H4 (cell line): ENCODE measurements at regions not wholly inside any gene's neighbourhood (a gene's known extent, or its start where the extent isn't known, plus 50 kb on each side); places are given as distances from the start of the nearest gene placed in this dataset.
"Not testable (repeated sequence)": the region's sequence is repeated elsewhere in the genome, so short reads cannot be mapped to it uniquely, and the experiment has no call there.

Experiments
- DNase-seq: peaks from one replicate; pipeline ENCODE4 v3.0.0-alpha.2; 2015; ENCODE audit warnings: low spot score

DNA sequence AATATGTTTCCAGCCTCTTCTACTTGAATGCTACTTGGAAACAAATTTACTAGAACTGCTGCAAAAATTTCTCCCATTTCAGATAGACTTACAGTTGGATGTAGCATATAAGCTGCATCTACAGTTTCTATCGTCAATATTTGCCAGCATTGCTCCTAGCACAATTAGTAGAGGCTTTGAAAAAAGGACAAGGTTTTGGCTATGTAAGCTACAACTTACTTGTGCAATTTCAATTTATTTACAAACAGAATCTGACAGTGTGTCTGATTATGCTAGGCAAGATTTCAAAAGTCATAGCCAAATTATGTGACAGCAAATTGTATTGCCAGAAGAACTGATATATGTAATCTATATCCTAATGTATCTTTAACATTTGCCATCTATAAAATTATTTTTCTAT, 628.4 kb upstream of the FAM174A start:
- DNase-seq, result no peak

DNA sequence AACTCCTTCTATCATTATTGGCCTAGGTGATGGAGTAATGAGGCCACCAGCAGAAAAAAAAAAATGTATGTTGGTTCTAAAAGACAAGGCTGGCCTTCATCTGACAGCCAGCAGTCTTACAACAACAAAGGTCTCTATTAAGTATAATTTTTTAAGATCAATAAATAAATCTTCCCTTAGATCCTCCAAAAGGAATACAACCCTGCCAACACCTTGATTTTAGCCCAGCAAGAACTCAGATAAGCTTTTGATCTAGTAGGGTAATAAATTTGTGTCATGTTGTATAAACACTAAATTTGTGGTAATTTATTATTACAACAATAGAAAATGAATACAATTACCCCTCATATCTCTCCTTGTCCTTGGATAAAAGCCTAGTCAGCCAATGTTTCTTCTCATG, 633.2 kb upstream of the FAM174A start:
- no peak for DNase-seq

DNA sequence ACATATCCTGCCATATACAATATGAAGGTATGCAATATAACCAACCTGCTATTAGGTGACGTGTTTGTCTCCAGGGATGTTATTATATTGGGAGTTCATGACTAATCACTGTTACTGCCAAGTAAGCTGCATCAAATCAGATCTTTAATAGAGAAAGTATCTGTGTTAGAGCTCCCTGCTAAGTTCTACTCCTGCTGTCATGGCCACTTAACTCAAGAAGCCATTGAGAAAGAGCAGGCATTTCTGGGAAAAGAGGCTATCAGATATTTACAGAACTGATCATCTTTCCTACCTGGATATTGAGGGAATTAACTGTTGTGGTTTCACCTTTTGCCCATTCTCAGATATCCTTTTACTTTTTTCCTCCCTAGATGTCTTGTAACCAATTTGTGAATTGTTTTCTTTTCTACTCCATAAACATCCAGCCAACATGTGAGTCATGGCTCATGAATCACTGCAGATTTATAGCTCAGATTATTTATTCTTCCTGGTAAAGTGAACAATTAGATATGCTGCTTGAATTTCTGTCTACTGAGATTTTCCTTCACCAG, 634.8 kb upstream of the FAM174A start:
- DNase-seq, result peak; percentile 85

DNA sequence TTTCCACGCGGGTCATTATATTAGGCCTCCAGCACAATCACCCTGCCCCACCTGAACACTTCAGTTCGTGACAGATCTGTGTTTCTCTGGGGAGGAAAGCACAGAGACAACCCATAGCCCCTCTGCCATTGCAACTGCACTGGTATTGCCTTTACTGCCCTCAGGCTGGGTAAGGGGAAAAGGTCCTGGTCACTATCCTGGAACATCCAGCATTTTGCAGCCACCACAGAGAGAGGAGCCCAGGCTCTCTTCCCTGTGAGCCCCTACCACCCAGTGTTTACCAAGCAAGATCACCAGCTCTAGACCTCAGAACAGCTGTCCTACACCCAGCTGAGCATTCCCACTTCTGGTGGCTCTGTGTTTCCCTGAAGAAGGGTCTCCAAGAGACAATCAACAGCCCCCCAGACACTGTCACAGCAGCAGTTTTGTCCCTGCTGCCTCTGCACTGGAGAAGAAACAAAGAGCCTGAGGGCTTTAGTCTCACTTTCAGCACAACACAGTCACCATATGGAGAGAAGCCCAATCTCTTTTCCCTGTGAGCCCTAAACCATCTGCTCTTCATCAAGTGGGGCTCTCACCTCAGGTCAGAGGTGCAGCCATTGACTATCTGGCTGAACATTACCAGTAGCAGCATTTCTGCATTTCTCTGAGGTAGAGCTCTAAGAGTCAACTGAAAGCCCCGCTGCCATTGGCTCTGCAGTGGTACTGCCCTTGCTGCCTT, 655.2 kb upstream of the FAM174A start:
- no peak for DNase-seq

DNA sequence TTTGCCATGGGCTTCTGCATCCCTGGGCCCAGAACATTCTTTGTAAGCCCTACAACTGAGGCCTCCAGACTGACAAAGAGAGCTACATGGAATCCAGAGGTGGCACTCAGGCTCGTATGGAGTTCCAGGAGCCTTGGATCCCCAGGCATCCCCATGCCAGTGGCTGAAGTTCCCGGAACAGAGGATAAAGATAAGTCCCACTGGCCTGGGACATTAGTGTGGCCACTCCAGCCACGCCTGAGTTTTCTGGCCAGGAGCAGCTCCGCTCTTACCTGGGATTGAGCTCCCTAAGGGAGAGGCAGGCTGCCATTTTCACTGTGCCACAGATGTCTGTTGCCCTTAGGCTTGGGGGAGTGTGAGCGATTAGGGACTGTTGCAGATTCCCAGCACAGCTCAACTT, 656.3 kb upstream of the FAM174A start:
- no peak for DNase-seq

DNA sequence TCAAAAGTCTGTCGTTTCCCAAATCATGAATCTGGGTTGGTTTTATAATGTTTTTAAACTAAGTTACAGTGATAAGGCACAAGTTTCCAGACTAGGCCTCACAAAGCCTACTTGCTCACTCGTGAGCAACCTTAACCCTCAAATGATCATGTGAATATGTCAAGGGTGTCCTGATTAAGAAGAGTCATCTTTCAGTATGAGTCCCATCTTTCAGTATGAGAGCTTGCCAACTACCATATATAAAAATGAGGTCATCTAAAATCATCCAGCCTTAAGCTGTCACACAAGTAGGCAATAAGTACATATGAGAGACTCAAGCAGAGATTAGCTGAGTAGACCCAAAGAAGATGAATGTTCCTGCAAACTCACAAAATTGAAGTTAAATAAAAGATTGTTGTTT, 668.4 kb upstream of the FAM174A start:
- DNase-seq, result no peak

DNA sequence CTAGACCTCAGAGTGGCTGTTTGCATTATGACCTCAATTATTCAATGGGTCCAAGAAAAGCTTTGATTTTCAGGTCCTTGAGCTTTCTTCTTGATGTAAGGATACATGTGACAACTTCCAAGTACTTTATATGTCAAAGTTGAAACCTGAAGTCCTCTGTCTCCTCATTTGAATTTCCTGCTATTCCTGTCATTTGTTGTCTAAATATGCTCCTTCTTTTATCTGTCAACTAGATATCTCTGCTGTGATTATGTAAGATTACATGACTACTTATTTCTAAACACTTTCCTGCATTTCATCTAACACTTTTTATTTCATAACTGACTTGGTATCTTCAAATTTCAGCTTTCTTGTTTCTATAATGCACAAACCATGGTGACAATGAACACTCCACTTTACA, 670.0 kb upstream of the FAM174A start:
- no peak for DNase-seq

DNA sequence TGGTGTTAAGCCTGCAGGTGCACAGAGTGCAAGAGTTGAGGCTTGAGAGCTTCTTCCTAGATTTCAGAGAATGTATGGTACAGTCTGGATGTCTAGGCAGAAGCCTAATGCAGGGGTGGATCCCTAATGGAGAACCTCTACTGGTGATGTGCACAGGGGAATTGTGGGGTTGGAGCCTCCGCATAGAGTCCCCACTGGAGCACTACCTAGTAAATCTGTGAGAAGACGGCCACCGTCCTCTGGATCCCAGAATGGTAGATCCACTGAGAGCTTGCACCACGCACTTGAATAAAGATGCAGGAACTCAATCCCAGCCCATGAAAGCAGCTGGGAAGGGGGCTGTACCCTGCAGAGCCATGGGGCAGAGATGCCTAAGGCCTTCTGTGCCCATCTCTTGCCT, 699.4 kb upstream of the FAM174A start:
- no peak for DNase-seq

DNA sequence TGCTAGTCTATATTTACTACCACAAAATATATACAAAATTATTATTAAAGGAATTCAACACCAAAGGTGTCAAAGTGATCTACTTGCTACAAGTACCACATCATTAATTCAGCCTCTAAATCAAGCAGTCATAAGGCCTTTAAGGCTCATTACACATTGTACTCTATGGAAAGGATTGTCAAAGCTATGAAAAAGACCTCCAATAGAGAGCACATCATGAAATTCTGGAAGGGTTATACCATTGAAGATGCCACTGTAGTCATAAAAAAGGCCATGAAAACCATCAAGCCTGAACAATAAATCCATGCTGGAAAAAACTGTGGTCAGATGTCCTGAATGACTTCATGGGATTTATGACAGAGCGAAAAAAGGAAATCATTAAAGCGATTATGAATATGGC, 708.0 kb upstream of the FAM174A start:
- DNase-seq, result no peak

DNA sequence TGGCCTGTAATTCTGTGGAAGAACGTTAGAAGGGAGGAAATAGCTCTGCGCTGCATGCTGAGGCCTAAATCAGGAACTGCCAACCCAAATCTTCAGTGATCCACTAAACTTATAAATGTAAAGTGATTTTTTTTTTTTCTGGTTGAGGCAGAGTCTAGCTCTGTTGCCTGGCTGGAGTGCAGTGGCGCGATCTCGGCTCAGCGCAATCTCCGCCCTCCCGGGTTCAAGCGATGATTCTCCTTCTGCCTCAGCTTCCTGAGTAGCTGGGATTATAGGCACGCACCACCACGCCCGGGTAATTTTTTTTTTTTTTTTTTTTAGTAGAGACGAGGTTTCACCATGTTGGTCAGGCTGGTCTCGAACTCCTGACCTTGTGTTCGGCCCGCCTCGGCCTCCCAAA, 717.4 kb upstream of the FAM174A start:
- no peak for DNase-seq

DNA sequence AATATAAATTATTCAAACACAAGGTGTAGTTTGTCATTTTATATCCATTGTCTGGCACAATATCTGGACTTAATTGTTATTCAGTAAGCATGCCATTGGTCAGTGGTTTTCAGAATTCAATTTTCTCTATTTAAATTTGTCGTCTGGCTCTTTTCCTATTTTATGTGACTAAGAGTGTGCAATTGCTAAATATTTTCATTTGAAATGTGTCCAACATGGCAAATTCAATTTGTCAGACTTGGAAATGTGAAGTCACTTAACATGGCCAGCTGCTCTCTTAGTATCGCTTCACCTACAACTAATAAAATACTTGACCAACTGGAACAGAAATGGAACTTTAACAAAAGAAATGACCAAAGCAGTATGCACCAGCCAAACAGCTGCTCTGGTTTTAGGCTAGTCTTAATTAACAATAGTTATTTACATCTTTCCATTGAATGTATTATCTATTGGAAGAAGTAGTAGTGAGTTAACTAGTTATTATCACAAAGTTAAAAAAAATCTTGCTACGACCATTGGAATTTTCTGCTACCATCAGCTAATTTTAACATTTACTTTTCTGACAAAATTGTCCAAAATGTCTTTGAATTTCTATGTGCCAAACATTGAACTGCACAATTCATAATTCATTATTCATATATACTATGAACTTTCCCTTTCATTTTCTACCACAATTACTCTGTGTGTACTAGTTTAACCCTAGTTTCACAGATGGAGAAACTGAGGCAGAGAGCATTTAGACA, 720.7 kb upstream of the FAM174A start:
- DNase-seq, result no peak

DNA sequence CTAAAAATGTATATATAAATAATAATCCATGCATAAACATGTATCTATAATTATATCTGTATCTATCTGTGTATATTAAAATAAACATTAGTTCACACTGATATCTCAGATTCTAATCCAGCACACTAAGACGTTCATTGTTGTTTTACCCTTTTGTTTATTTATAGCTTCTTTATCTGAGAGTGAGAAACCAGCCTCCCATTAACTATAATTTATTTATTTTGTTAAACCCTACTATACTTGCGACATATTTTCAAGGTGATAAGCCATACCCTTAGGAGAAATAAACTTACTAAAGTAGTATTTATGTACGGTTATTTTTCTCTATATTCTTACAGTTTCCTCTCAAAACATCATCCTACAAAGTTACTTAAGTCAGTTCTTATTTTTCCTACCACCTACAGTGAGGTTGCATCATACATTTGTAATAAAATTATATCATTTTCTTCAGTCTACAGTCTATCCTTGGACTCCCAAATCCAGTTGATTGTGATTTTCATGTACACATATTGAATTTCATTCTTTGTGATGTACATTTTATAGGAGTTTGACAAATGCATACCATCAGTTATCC, 726.4 kb upstream of the FAM174A start:
- no peak for DNase-seq

DNA sequence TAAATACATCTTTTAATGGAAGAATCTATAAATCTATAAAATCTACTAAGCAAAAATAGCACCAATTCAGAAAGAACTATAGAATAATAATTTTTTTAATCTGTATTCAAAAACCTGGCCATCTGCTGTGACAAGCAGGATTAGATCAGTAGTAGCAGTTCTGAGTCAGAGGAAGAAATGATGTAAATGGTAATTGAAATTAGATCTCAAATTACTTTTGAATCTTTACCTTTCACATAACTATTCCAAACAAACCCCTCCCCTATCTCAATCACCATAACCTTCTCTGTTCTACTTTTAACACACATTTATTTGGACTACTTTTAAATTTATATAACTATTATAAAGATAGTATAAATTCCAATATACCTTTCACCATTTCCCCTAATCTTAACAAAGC, 727.8 kb upstream of the FAM174A start:
- no peak for DNase-seq

DNA sequence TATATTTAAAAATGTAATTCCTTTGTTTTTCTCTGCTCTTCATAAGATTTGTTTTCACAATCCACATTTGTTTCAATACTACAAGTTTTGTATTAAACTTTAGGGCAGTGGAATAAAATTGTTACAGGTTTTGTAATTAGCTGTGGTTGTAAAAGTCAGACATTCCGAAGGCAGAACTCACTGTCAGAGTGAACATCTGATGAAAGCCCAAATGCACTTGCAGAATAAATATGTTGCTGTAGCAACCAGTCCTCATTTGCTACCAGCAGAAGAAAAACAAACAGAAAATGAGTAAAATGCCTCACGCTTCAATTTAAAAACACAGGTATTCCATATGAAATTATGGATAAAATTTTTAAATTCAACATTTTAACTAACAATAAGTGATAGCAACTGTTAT, 740.1 kb upstream of the FAM174A start:
- DNase-seq, result no peak

DNA sequence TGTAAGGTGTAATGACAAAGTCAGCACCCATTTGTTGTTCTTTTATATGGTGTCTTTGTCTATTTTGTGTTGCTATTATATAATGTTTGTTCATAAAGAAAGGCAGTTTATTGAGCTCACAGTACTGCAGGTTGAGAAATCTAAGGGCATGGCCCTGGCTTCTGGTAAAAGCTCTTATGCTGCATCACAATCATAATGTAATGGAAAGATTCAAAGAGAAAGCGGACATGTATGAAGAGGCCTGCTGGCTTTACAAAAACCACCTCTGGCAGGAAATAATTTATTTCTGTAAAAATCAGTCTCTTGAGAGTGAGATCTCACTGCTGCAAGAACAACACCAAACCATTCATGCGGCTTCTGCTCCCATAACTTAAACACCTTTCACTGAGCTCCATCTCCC, 746.7 kb upstream of the FAM174A start:
- no peak for DNase-seq

DNA sequence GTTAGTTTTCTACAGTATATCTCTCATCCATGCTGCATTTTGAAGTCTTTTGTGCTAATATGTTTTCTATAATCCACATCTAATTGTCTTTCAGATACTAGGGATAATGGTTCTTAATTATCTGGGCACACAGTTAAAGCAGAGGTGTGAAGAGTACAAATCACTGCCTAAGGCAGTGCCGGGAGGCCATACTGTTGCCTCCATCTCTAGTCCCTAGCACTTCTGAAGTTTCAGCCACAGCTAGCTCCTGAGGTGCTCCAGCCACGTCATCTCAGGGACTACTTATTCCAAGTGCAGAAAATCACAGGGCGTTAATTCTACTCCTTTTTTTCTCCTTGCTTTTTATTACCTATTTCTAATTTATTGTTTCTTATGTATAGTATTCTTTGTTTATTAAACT, 760.0 kb upstream of the FAM174A start:
- DNase-seq, result no peak

DNA sequence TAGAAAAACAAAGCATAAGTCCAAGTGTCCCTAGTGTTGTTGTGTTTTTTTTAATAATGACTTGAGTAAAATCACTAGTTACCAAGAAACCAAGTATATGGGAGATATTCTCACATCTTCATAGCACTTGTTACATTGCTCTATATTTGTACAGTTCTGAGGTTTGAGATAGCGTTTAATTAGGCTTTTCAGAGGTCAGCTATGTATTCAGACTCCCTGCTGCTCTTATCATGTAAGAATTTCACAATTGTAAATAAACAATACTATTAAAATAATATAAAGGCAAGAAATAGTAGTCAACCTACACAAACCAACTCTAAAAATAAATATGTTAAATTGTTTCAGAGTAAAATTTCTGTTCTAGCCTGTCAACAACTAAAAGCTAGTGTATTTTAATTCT, 761.9 kb upstream of the FAM174A start:
- DNase-seq, result no peak

DNA sequence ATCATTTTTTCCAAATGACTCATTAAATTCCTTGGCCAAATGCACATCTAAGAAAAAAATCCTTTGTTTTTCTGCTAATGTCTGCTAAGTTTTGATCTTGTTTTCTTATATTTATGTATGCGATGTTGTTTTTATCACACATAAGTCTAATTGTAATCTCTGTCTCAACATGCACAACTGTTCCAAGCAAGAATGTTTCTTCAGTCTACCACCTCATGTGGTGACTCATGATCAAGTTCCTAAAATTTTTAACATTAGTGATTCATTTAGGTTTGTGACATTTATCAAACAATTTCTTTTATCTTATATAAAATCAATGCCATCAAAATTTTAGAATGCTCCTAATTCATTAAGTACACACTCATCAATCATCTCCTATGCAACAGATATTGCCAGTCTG, 763.9 kb upstream of the FAM174A start:
- no peak for DNase-seq

DNA sequence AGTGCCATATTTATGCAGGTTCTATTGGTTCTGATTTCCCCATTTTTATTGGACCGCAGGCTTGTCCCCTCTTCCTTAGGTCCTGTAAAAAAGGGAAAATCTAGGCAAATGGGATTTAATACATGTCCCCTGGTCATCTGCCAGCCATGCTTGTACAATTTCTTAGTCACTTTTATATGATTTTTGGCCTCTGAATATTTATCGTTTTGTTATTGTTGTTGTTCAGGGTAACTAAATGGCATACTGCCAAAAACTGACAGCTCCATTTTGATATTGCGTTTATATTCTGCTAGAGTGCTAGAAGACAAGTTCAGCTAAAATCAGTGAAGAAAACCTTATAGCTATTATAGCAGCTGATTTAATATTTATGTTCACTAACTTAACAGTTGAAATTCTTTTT, 770.2 kb upstream of the FAM174A start:
- no peak for DNase-seq

DNA sequence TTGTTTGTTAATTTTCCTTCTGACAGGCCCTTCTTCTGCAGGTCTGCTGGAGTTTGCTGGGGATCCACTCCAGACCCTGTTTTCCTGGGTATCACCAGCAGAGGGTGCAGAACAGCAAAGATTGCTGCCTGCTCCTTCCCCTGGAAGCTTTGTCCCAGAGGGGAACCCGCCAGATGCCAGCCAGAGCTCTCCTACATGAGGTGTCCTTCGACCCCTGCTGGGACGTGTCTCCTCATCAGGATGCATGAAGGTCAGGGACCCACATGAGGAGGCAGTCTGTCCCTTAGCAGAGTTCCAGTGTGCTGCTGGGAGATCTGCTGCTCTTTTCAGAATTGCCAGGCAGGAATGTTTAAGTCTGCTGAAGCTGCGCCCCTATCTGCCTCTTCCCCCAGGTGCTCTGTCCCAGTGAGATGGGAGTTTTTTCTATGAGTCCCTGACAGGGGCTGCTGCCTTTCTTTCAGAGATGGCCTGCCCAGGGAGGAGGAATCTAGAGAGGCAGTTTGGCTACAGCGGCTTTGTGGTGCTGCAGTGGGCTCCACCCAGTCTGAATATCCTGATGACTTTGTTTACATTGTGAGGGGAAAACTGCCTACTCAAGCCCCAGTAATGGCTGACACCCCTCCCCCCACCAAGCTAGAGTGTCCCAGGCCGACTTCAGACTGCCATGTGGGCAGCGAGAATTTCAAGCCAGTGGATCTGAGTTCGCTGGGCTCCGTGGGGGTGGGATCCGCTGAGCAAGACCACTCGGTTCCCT, 772.0 kb upstream of the FAM174A start:
- peak; percentile 6 for DNase-seq

DNA sequence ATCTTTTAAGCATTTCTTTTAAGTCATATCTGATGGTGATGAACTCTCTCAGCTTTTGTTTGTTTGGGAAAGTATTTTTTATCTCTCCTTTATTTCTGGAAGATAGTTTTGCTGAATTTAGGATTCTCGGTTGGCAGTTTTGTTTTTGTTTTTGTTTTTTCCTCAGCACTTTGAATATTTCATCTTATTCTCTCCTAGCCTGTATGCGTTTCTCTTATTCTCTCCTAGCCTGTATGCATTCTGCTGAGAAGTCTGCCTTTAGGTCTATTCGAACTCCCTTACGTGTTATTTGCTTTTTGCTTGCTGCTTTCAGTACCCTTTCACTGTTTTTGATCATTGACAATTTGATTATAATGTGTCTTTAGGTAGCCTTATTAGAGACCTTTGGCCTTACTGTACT, 787.8 kb upstream of the FAM174A start:
- no peak for DNase-seq

DNA sequence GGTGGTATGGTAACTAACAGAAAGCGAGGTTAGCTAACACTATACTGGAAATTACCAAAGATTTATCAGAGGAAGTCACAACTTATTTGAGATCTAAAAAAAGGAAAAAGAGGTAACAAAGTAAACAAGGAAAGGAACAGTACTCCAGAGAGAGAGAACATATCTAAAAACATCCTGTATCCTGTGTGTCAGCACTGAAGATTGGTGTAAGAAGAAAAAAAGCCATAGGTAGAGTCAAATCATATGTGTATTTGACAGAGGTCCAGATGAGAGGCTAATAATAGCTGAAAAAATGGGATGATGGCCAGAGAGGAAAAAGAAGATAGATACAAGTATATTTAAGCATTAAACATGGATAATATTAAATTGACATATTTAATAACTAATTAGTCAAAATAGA, 802.0 kb upstream of the FAM174A start:
- not testable (repeated sequence) for DNase-seq
